ENCODE measurements at regions not wholly inside any gene's neighbourhood (a gene's known extent, or its start where the extent isn't known, plus 50 kb on each side); places are given as distances from the start of the nearest gene placed in this dataset.

GRCh38 chr4:81549984-81550383 is 78.3 kb upstream of the RASGEF1B start:
- no peak for DNase-seq (ENCODE audit: low read depth)

GRCh38 chr4:81546777-81547176 is 75.1 kb upstream of the RASGEF1B start:
- DNase-seq (ENCODE audit: low read depth) = no peak

GRCh38 chr4:81541161-81541945 is 69.6 kb upstream of the RASGEF1B start:
- no peak for DNase-seq (ENCODE audit: low read depth)

- DNase-seq (ENCODE audit: low read depth) = no peak
These were observed 67.2 kb upstream of the RASGEF1B start for GRCh38 chr4:81538716-81539427.

GRCh38 chr4:81531410-81531809 is 59.7 kb upstream of the RASGEF1B start:
- no peak for DNase-seq (ENCODE audit: low read depth)

- no peak for DNase-seq (ENCODE audit: low read depth)
These were observed 57.3 kb upstream of the RASGEF1B start for GRCh38 chr4:81528979-81529378.

GRCh38 chr4:81528200-81528599 is 56.5 kb upstream of the RASGEF1B start:
- no peak for DNase-seq (ENCODE audit: low read depth)

GRCh38 chr4:81527709-81528108 is 56.0 kb upstream of the RASGEF1B start:
- DNase-seq (ENCODE audit: low read depth) = no peak

GRCh38 chr4:81527115-81527514 is 55.4 kb upstream of the RASGEF1B start:
- no peak for DNase-seq (ENCODE audit: low read depth)

GRCh38 chr4:81526706-81527105 is 55.0 kb upstream of the RASGEF1B start:
- no peak for DNase-seq (ENCODE audit: low read depth)

GRCh38 chr4:81523672-81524327 is 52.1 kb upstream of the RASGEF1B start:
- DNase-seq (ENCODE audit: low read depth) = no peak

GRCh38 chr4:81522711-81523110 is 51.0 kb upstream of the RASGEF1B start:
- DNase-seq (ENCODE audit: low read depth) = no peak

- DNase-seq (ENCODE audit: low read depth) = no peak
These were observed 50.0 kb upstream of the RASGEF1B start for GRCh38 chr4:81521708-81522107.
